Glutamatergic neuron (in vitro differentiated cells): ENCODE measurements at regions not wholly inside any gene's neighbourhood (a gene's known extent, or its start where the extent isn't known, plus 50 kb on each side); places are given as distances from the start of the nearest gene placed in this dataset.

ENCODE experiments used
- DNase-seq: peaks from one replicate; pipeline ENCODE4 v3.0.0; 2022
- H3K27ac Mint-ChIP-seq: one replicate; pipeline ENCODE4 v1.8.0; 2020; ENCODE audit warnings: mild to moderate bottlenecking, mixed read lengths, inconsistent platforms; ENCODE audit not compliant: unreplicated experiment
- H3K27me3 Mint-ChIP-seq: one replicate; pipeline ENCODE4 v1.8.0; 2020; ENCODE audit warnings: mild to moderate bottlenecking, moderate library complexity, mixed read lengths, inconsistent platforms; ENCODE audit not compliant: unreplicated experiment
- H3K36me3 Mint-ChIP-seq: one replicate; pipeline ENCODE4 v1.8.0; 2020; ENCODE audit warnings: mild to moderate bottlenecking, mixed read lengths, inconsistent platforms; ENCODE audit not compliant: unreplicated experiment
- H3K4me1 Mint-ChIP-seq: one replicate; pipeline ENCODE4 v1.8.0; 2020; ENCODE audit warnings: mild to moderate bottlenecking, low read depth, mixed read lengths, inconsistent platforms; ENCODE audit not compliant: unreplicated experiment
- H3K4me3 Mint-ChIP-seq: one replicate; pipeline ENCODE4 v1.8.0; 2020; ENCODE audit warnings: mild to moderate bottlenecking, mixed read lengths, inconsistent platforms; ENCODE audit not compliant: unreplicated experiment
- H3K9me3 Mint-ChIP-seq: one replicate; pipeline ENCODE4 v1.8.0; 2020; ENCODE audit warnings: mild to moderate bottlenecking, moderate library complexity, mixed read lengths, inconsistent platforms; ENCODE audit not compliant: unreplicated experiment
- CTCF ChIP-seq: fragments of 200-600 bp; sonication (generic); IDR thresholded peaks from one replicate; pipeline ENCODE4 v1.5.0; 2021; ENCODE audit not compliant: partially characterized antibody, unreplicated experiment

- Mint-ChIP-seq H3K4me1 (peaks cover 5% of the 10 kb centered on the region), H3K9me3 (no peaks in the 10 kb centered on the region), H3K4me3 (no peak overlapping the region), H3K36me3 (no peaks in the 10 kb centered on the region), H3K27me3 (no peaks in the 10 kb centered on the region), H3K27ac (no peak overlapping the region)
- no peak for TF ChIP-seq CTCF
- no peak for DNase-seq
Measured at GRCh38 chr16:54546521-54546920, 259.9 kb upstream of the IRX3 start.

- H3K4me3 Mint-ChIP-seq: no peak overlapping the region
- DNase-seq: no peak
- peaks cover 5% of the 10 kb centered on the region for H3K4me1 Mint-ChIP-seq
- no peak for TF ChIP-seq CTCF
- H3K27me3 Mint-ChIP-seq: no peaks in the 10 kb centered on the region
- H3K9me3 Mint-ChIP-seq: no peaks in the 10 kb centered on the region
- H3K27ac Mint-ChIP-seq: no peak overlapping the region
- H3K36me3 Mint-ChIP-seq: no peaks in the 10 kb centered on the region
Measured at GRCh38 chr16:54545854-54546511, 259.4 kb upstream of the IRX3 start.

- Mint-ChIP-seq H3K4me1 (peaks cover 7% of the 10 kb centered on the region), H3K27me3 (no peaks in the 10 kb centered on the region), H3K36me3 (no peaks in the 10 kb centered on the region), H3K27ac (no peak overlapping the region), H3K4me3 (no peak overlapping the region), H3K9me3 (no peaks in the 10 kb centered on the region)
- no peak for TF ChIP-seq CTCF
- no peak for DNase-seq
Measured at GRCh38 chr16:54544553-54545180, 258.1 kb upstream of the IRX3 start.

- no peak overlapping the region for H3K4me3 Mint-ChIP-seq
- no peak overlapping the region for H3K27ac Mint-ChIP-seq
- H3K4me1 Mint-ChIP-seq: peaks cover 7% of the 10 kb centered on the region
- no peaks in the 10 kb centered on the region for H3K36me3 Mint-ChIP-seq
- no peak for DNase-seq
- no peaks in the 10 kb centered on the region for H3K9me3 Mint-ChIP-seq
- no peak for TF ChIP-seq CTCF
- H3K27me3 Mint-ChIP-seq: no peaks in the 10 kb centered on the region
Measured at GRCh38 chr16:54542805-54543505, 256.4 kb upstream of the IRX3 start.
